GM12878 (cell line): ENCODE measurements at regions not wholly inside any gene's neighbourhood (a gene's known extent, or its start where the extent isn't known, plus 50 kb on each side); places are given as distances from the start of the nearest gene placed in this dataset.

ENCODE experiments used
- CTCF ChIP-seq, 3 experiments: IDR thresholded peaks in 2 of 3; conservative IDR thresholded peaks in 1 of 3; 2 replicates each; pipeline ENCODE4 v1.5.1; 2011; ENCODE audit warnings: low read depth in 3 of 3, low read length in 3 of 3, mild to moderate bottlenecking in 3 of 3, control low read depth in 2 of 3, moderate library complexity in 2 of 3, inconsistent platforms in 1 of 3, mixed read lengths in 1 of 3; ENCODE audit not compliant: control insufficient read depth in 2 of 3, insufficient read depth in 1 of 3; ENCODE audit errors: extremely low read depth in 1 of 3
- GABPA ChIP-seq: IDR thresholded peaks from 2 replicates; pipeline ENCODE4 v1.6.1; 2014; ENCODE audit warnings: antibody characterized with exemption, low read depth, mild to moderate bottlenecking, inconsistent platforms
- MYC ChIP-seq: IDR thresholded peaks from 2 replicates; pipeline ENCODE4 v1.6.1; 2011; ENCODE audit warnings: mild to moderate bottlenecking, low read length, moderate library complexity, inconsistent platforms; ENCODE audit not compliant: insufficient read depth, insufficient replicate concordance, insufficient read length, severe bottlenecking
- ZBTB33 ChIP-seq: fragments of 450-650 bp; IDR thresholded peaks from 2 replicates; pipeline ENCODE4 v1.6.1; 2017; ENCODE audit warnings: mild to moderate bottlenecking
- ZNF207 ChIP-seq: fragments of 450-650 bp; IDR thresholded peaks from 2 replicates; pipeline ENCODE4 v1.6.1; 2014; ENCODE audit warnings: antibody characterized with exemption, mild to moderate bottlenecking, borderline replicate concordance

DNA sequence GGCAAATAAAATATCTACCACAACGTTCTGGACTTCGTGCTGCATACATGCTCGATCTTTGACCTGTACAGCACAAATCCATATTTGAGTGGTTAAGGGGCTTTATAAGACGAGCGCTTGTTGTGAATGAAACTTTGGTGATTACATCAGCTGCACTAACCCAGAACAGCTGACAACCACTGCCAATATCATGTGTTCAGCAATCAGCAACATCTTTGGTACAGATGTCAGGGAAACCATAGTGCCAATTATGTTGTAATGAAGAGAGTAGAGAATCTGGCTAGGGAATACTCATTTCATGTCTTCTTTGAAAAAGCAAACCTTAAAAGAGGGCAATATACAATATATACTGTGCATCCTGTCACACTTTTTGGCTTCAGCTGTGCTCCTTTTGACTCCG, 188.6 kb upstream of the NT5E start:
- TF ChIP-seq GABPA (no peak), MYC (no peak), ZNF207 (no peak), ZBTB33 (no peak), CTCF (IDR thresholded peaks at IDR 0.05 in 2 of 3, conservative IDR thresholded peaks at IDR 0.05 in 1 of 3; ENCODE audit: control insufficient read depth in 2 of 3, extremely low read depth in 1 of 3, insufficient read depth in 1 of 3, low read depth in 3 of 3, low read length in 3 of 3) (no peak)
